Vagina (tissue), 2 donors: ENCODE measurements at regions not wholly inside any gene's neighbourhood (a gene's known extent, or its start where the extent isn't known, plus 50 kb on each side); places are given as distances from the start of the nearest gene placed in this dataset.

Experiments
- DNase-seq, 2 donors: peaks; one replicate each; pipeline ENCODE4 v3.0.0-alpha.2; 2017; ENCODE audit errors: extremely low spot score in 2 of 2
- H3K27ac ChIP-seq: fragments of 200-600 bp; sonication (generic); one replicate; pipeline ENCODE4 v1.5.1; 2019
- H3K27me3 ChIP-seq: fragments of 200-600 bp; sonication (generic); one replicate; pipeline ENCODE4 v1.5.1; 2019
- H3K36me3 ChIP-seq, 2 donors: fragments of 200-600 bp; sonication (generic); one replicate each; pipeline ENCODE4 v1.5.1; 2017 to 2019
- H3K4me1 ChIP-seq: fragments of 200-600 bp; sonication (generic); one replicate; pipeline ENCODE4 v1.5.1; 2019
- H3K4me3 ChIP-seq, 2 donors: fragments of 200-600 bp; sonication (generic); 1 replicate in 1 of 2; 2 replicates in 1 of 2; pipeline ENCODE4 v1.5.1; 2016 to 2019
- H3K9me3 ChIP-seq: fragments of 200-600 bp; sonication (generic); one replicate; pipeline ENCODE4 v1.5.1; 2019
- CTCF ChIP-seq, 3 experiments: fragments of 450-650 bp in 2 of 3; fragments of 200-600 bp in 1 of 3; sonication (generic) in 1 of 3; IDR thresholded peaks; one replicate each; pipeline ENCODE4 v1.5.1; 2017 to 2019; ENCODE audit warnings: antibody characterized with exemption in 3 of 3, mild to moderate bottlenecking in 2 of 3, moderate library complexity in 2 of 3
- POLR2A ChIP-seq, 2 donors: fragments of 450-650 bp; IDR thresholded peaks; one replicate each; pipeline ENCODE4 v1.6.1; 2017; ENCODE audit warnings: antibody characterized with exemption in 2 of 2, mild to moderate bottlenecking in 2 of 2, moderate library complexity in 2 of 2
- POLR2AphosphoS5 ChIP-seq, 2 donors: sonication (generic); formaldehyde crosslinking; IDR thresholded peaks; one replicate each; pipeline ENCODE4 v1.9.0; 2017; ENCODE audit warnings: antibody characterized with exemption in 2 of 2, mild to moderate bottlenecking in 2 of 2, low read depth in 1 of 2; ENCODE audit not compliant: insufficient read depth in 1 of 2
- intact Hi-C: fragments of 100-400 bp; cut with DNase I; formaldehyde crosslinking; loops from one replicate; pipeline ENCODE4 v1.15.1; 2023

GRCh38 chr5:144015961-144016360, 154.5 kb downstream of the YIPF5 start:
- H3K27ac ChIP-seq, result no peak overlapping the region
- H3K36me3 ChIP-seq, result no peaks in the 10 kb centered on the region
- H3K27me3 ChIP-seq, result no peaks in the 10 kb centered on the region
- H3K4me1 ChIP-seq, result no peaks in the 10 kb centered on the region
- DNase-seq, result no peak
- H3K4me3 ChIP-seq, result no peak overlapping the region
- intact Hi-C loops, result no loop called here
- no peak for TF ChIP-seq POLR2A (IDR thresholded peaks at IDR 0.05)
- no peak for TF ChIP-seq POLR2AphosphoS5 (IDR thresholded peaks at IDR 0.05; ENCODE audit: insufficient read depth in 1 of 2, low read depth in 1 of 2)
- no peak for TF ChIP-seq CTCF (IDR thresholded peaks at IDR 0.05)
- no peaks in the 10 kb centered on the region for H3K9me3 ChIP-seq

DNA sequence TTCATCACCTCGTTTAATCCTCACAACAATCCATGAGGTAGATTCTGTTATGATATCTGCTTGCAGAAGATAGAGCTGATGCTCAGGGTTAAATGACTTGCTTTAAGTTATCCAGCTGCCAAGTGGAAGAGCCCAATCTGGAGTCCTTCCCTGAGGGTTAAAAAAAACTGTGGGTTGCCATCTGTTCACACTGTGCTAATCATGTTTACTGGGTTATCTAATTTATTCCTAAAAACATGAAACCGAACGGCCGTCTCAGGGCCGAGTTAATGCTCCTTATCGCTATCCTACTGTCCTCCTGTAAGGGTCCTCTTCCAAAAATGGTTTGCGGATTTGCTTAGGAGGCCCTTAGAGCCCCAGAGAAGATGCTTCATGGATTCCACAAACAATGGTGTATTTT, 153.3 kb downstream of the YIPF5 start:
- H3K9me3 ChIP-seq, result no peaks in the 10 kb centered on the region
- no peak for TF ChIP-seq CTCF (IDR thresholded peaks at IDR 0.05)
- TF ChIP-seq POLR2AphosphoS5 (IDR thresholded peaks at IDR 0.05; ENCODE audit: insufficient read depth in 1 of 2, low read depth in 1 of 2), result no peak
- TF ChIP-seq POLR2A (IDR thresholded peaks at IDR 0.05), result no peak

GRCh38 chr5:144017631-144018030, 152.8 kb downstream of the YIPF5 start:
- H3K36me3 ChIP-seq, result no peaks in the 10 kb centered on the region
- no peak overlapping the region for H3K4me3 ChIP-seq
- no peak for TF ChIP-seq CTCF (IDR thresholded peaks at IDR 0.05)
- TF ChIP-seq POLR2AphosphoS5 (IDR thresholded peaks at IDR 0.05; ENCODE audit: insufficient read depth in 1 of 2, low read depth in 1 of 2), result no peak
- TF ChIP-seq POLR2A (IDR thresholded peaks at IDR 0.05), result no peak
- H3K27me3 ChIP-seq, result no peaks in the 10 kb centered on the region
- intact Hi-C loops, result no loop called here
- DNase-seq, result no peak
- no peaks in the 10 kb centered on the region for H3K4me1 ChIP-seq
- no peaks in the 10 kb centered on the region for H3K9me3 ChIP-seq
- no peak overlapping the region for H3K27ac ChIP-seq

More for the DNA sequence above, 153.3 kb downstream of the YIPF5 start:
- Histone ChIP-seq H3K4me1 (no peaks in the 10 kb centered on the region), H3K4me3 (no peak overlapping the region), H3K36me3 (no peaks in the 10 kb centered on the region), H3K27me3 (no peaks in the 10 kb centered on the region), H3K27ac (no peak overlapping the region)
- no peak for DNase-seq
- intact Hi-C loops, result no loop called here

DNA sequence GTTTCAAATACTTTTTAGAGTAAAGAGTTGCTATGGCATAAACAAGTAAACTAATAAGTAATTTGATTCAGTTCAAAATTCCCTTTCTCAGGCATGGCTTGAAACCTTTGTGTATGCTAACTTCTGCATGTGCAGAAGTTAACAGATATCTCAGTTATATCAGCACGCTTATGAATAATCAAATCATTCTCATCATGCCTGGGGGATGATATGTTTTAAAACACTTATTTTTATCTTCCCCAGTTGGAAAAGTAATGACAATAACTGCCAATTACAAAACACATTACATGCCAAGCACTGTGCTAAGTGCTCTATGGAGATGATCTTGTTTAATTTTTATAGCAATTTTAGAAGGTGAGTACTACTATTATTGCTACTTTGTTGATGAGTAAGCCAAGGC, 146.4 kb downstream of the YIPF5 start:
- no peaks in the 10 kb centered on the region for H3K9me3 ChIP-seq
- H3K36me3 ChIP-seq, result no peaks in the 10 kb centered on the region
- no peak overlapping the region for H3K4me3 ChIP-seq
- no peak overlapping the region for H3K27ac ChIP-seq
- DNase-seq, result no peak
- TF ChIP-seq POLR2AphosphoS5 (IDR thresholded peaks at IDR 0.05; ENCODE audit: insufficient read depth in 1 of 2, low read depth in 1 of 2) (no peak), POLR2A (IDR thresholded peaks at IDR 0.05) (no peak), CTCF (IDR thresholded peaks at IDR 0.05) (no peak)
- no peaks in the 10 kb centered on the region for H3K27me3 ChIP-seq
- peaks cover 16% of the 10 kb centered on the region for H3K4me1 ChIP-seq
- intact Hi-C loops, result no loop called here

DNA sequence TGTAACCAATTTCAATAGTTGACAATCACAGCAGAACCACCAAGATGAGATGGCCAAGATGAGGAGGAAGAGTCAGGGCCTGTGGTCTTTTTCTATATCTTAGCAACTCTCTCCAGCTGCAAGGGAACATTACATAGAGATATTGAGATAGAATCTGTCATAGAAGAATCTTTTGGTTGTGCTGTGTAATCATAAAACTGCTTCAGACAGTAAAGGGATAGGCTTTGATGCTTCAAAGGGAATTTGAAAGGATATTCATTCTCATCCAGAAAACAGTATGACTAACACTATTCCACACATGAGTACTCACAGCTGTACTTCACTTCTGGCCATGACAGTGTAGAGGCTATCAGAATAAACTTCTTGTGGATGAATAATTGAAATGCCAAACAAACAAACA, 145.9 kb downstream of the YIPF5 start:
- intact Hi-C loops, result no loop called here
- Histone ChIP-seq H3K4me3 (no peak overlapping the region), H3K27me3 (no peaks in the 10 kb centered on the region), H3K9me3 (no peaks in the 10 kb centered on the region), H3K36me3 (no peaks in the 10 kb centered on the region), H3K4me1 (peaks cover 16% of the 10 kb centered on the region), H3K27ac (no peak overlapping the region)
- DNase-seq, result no peak
- TF ChIP-seq POLR2AphosphoS5 (IDR thresholded peaks at IDR 0.05; ENCODE audit: insufficient read depth in 1 of 2, low read depth in 1 of 2) (no peak), CTCF (IDR thresholded peaks at IDR 0.05) (no peak), POLR2A (IDR thresholded peaks at IDR 0.05) (no peak)
